ENCODE measurements at regions not wholly inside any gene's neighbourhood (a gene's known extent, or its start where the extent isn't known, plus 50 kb on each side); places are given as distances from the start of the nearest gene placed in this dataset.

- peak in 2 of 3 donors; percentile 16 to 44 for DNase-seq
- Histone ChIP-seq H3K27me3 (no peaks in the 10 kb centered on the region), H3K4me1 (peaks cover 4 to 64% (median 21%) of the 10 kb centered on the region in 4 donors), H3K4me3 (no peak overlapping the region), H3K27ac (peak overlapping the region in 3 of 4 donors; percentile 74 to 96 (median 93)), H3K9me3 (no peaks in the 10 kb centered on the region), H3K36me3 (no peaks in the 10 kb centered on the region)
- no peak for TF ChIP-seq POLR2A (IDR thresholded peaks at IDR 0.05)
- TF ChIP-seq, protein P1, sequence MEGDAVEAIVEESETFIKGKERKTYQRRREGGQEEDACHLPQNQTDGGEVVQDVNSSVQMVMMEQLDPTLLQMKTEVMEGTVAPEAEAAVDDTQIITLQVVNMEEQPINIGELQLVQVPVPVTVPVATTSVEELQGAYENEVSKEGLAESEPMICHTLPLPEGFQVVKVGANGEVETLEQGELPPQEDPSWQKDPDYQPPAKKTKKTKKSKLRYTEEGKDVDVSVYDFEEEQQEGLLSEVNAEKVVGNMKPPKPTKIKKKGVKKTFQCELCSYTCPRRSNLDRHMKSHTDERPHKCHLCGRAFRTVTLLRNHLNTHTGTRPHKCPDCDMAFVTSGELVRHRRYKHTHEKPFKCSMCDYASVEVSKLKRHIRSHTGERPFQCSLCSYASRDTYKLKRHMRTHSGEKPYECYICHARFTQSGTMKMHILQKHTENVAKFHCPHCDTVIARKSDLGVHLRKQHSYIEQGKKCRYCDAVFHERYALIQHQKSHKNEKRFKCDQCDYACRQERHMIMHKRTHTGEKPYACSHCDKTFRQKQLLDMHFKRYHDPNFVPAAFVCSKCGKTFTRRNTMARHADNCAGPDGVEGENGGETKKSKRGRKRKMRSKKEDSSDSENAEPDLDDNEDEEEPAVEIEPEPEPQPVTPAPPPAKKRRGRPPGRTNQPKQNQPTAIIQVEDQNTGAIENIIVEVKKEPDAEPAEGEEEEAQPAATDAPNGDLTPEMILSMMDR (IDR thresholded peaks at IDR 0.05) = no peak
Observed at GRCh38 chr1:234968451-234968850, 160.2 kb downstream of the TOMM20 start.

DNA sequence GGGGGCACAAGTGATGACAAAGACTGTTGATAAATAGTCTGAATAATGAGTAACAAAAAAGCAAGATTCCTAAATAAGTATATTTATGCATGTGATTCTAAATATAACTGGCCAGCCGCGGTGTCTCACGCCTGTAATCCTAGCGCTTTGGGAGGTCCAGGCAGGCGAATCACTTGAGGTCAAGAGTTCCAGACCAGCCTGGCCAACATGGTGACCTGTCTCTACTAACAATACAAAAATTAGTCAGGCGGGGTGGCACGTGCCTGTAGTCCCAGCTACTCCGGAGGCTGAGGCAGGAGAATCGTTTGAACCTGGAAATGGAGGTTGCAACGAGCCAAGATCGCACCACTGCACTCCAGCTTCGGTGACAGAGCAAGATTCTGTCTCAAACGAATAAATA, 161.5 kb downstream of the TOMM20 start:
- Histone ChIP-seq H3K9me3 (no peaks in the 10 kb centered on the region), H3K4me1 (peaks cover 12 to 65% (median 30%) of the 10 kb centered on the region in 4 donors), H3K36me3 (no peaks in the 10 kb centered on the region), H3K27me3 (no peaks in the 10 kb centered on the region), H3K4me3 (no peak overlapping the region), H3K27ac (peak overlapping the region in 1 of 4 donors; percentile 13)
- DNase-seq = peak in 2 of 3 donors; percentile 13 to 44
- TF ChIP-seq POLR2A (IDR thresholded peaks at IDR 0.05) = no peak
- TF ChIP-seq, protein P1 (IDR thresholded peaks at IDR 0.05) = no peak

DNA sequence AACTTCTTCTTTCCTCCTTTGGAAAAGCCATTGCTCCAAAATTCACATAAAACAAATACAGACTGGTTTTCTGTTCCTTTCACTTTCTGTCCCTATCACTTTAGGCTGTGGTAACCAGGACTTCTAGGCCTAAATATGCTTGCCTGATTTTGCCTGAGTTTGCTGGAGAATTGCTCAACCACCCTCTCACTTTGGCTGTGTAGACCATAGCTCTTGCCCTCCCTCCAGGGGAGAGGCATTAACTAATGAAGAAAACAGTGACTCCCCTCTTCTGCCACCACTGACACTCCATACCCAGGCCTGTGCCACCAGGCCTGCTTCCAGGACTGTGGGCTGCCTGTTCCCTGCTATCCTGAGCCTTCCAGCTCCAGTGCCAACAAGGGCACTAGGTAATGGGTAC, 163.5 kb downstream of the TOMM20 start:
- no peaks in the 10 kb centered on the region for H3K9me3 ChIP-seq
- peaks cover 22 to 64% (median 31%) of the 10 kb centered on the region in 4 donors for H3K4me1 ChIP-seq
- H3K36me3 ChIP-seq = no peaks in the 10 kb centered on the region
- no peak overlapping the region for H3K4me3 ChIP-seq
- no peaks in the 10 kb centered on the region for H3K27me3 ChIP-seq
- H3K27ac ChIP-seq = peak overlapping the region; percentile 77 to 97 (median 86)
- peak in 2 of 3 donors; percentile 9 to 37 for DNase-seq
- TF ChIP-seq POLR2A (IDR thresholded peaks at IDR 0.05) = no peak
- TF ChIP-seq, protein P1 (IDR thresholded peaks at IDR 0.05) = no peak

GRCh38 chr1:234963904-234964702, 164.5 kb downstream of the TOMM20 start:
- DNase-seq = peak; percentile 19 to 80 (median 70)
- Histone ChIP-seq H3K4me1 (peaks cover 17 to 64% (median 31%) of the 10 kb centered on the region in 4 donors), H3K4me3 (peak overlapping the region in 1 of 4 donors; percentile 29), H3K9me3 (no peaks in the 10 kb centered on the region), H3K27ac (peak overlapping the region; percentile 77 to 97 (median 86)), H3K36me3 (no peaks in the 10 kb centered on the region), H3K27me3 (no peaks in the 10 kb centered on the region)
- peak in 1 of 2 donors; percentile 43 for TF ChIP-seq POLR2A (IDR thresholded peaks at IDR 0.05)
- TF ChIP-seq, protein P1 (IDR thresholded peaks at IDR 0.05) = peak in 3 of 6 experiments; percentile 34 to 41 (median 41)

- H3K4me3 ChIP-seq = peak overlapping the region in 1 of 4 donors; percentile 29
- no peaks in the 10 kb centered on the region for H3K36me3 ChIP-seq
Observed at GRCh38 chr1:234963180-234963903, 165.3 kb downstream of the TOMM20 start.

More at GRCh38 chr1:234963180-234963903, 165.3 kb downstream of the TOMM20 start:
- TF ChIP-seq, protein P1 (IDR thresholded peaks at IDR 0.05) = no peak
- TF ChIP-seq POLR2A (IDR thresholded peaks at IDR 0.05) = no peak
- H3K4me1 ChIP-seq = peaks cover 17 to 69% (median 34%) of the 10 kb centered on the region in 4 donors
- peak; percentile 74 to 97 (median 93) for DNase-seq
- H3K27me3 ChIP-seq = no peaks in the 10 kb centered on the region
- peak overlapping the region; percentile 77 to 97 (median 86) for H3K27ac ChIP-seq
- H3K9me3 ChIP-seq = no peaks in the 10 kb centered on the region
